GM21529 (cell line): ENCODE measurements at regions not wholly inside any gene's neighbourhood (a gene's known extent, or its start where the extent isn't known, plus 50 kb on each side); places are given as distances from the start of the nearest gene placed in this dataset.
"Not testable (repeated sequence)": the region's sequence is repeated elsewhere in the genome, so short reads cannot be mapped to it uniquely, and the experiment has no call there.

Experiments
- ATAC-seq: cut with Tn5 transposase; IDR thresholded peaks from one replicate; pipeline ENCODE4 v1.9.1; 2021; ENCODE audit not compliant: unreplicated experiment

DNA sequence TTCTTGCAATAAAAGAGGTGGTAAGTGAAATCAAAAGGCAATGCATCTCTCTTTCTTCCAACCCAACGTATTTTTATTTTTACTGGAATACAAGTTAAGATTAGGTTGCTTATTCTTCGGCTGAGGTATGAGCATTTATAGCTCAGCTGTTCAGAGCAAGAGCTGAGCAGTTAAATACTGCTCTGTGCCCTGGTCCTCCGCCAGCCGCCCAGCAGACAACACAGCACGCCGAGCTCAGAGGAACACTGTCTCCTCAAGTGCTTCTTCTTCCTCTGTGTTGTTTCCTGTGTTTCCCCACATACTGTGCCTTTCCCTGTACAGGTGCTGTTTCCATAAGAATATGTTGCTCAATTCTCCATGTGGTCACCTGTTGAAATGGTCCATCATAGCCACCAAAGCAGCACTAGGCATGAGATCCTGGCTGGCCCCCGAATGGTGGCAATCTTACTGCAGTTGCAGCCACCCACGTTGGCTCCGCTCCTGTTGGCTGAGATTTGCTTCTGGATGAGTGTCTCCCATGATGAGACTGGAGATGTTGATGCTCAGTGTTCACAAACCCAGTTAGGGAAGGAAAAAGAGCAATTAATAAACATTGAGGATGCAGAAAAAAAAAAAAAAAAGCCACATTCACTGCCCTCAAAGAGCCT is 515.3 kb downstream of the GRIN2A start:
- ATAC-seq, result no peak

DNA sequence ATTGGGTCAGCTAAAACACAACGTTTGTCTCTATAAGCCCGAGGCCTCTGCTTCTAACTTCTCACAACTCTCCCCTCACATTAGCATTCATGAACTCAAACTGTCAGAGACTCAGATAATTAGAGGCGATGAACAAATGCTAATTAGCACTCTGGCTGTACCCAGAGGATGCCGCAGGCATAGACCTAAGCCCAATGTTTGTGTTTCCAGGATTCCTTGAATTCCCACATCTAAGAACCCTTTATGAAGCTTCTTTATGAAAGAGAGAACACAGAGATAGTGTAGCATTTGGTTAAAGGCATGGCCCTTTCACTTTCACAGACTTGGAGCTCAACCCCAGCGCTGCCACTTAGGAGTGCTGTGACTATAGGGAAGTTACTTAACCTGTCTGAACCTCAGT is 512.2 kb downstream of the GRIN2A start:
- ATAC-seq, result no peak

DNA sequence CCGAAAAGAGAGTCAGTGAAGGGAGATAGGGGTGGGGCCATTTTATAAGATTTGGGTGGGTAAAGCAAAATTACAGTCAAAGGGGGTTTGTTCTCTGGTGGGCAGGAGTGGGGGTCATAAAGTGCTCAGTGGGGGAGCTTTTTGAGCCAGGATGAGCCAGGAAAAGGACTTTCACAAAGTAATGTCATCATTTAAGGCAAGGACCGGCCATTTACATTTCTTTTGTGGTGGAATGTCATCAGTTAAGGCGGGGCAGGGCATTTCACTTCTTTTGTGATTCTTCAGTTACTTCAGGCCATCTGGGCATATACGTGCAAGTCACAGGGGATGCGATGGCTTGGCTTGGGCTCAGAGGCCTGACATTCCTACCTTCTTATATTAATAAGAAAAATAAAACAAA is 511.6 kb downstream of the GRIN2A start:
- not testable (repeated sequence) for ATAC-seq

DNA sequence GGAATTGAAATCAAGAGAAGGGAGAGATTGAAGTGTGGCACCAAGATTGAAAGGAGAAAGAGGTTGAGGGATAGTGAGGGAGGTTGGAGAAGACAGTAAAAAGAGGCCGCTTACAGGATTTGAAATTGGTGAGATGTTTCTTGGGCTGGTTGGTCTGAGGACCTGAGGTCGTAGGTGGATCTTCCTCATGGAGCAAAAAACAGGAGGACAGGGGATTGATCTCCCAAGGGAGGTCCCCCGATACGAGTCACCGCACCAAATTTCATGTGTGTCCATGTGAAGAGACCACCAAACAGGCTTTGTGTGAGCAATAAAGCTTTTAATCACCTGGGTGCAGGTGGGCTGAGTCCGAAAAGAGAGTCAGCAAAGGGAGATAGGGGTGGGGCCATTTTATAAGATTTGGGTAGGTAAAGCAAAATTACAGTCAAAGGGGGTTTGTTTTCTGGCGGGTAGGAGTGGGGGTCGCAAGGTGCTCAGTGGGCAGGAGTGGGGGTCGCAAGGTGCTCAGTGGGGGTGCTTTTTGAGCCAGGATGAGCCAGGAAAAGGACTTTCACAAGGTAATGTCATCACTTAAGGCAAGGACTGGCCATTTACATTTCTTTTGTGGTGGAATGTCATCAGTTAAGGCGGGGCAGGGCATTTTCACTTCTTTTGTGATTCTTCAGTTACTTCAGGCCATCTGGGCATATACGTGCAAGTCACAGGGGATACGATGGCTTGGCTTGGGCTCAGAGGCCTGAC is 505.5 kb downstream of the GRIN2A start:
- not testable (repeated sequence) for ATAC-seq

DNA sequence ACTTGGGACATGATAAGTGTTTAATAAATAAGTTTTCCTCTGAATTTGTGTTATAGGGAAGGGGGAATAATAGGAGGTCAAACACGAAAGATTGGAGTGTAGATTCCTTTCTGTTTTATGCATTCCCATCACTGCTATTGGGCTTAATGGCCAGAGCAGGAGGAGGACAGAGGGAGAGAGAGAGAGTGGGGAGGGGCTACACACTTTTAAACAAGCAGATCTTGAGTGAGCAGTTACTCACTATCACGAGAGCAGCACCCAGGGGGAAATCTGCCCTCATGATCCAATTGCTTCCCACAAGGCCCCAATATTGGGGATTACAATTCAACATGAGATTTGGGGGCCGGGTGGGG is 505.0 kb downstream of the GRIN2A start:
- ATAC-seq, result no peak

DNA sequence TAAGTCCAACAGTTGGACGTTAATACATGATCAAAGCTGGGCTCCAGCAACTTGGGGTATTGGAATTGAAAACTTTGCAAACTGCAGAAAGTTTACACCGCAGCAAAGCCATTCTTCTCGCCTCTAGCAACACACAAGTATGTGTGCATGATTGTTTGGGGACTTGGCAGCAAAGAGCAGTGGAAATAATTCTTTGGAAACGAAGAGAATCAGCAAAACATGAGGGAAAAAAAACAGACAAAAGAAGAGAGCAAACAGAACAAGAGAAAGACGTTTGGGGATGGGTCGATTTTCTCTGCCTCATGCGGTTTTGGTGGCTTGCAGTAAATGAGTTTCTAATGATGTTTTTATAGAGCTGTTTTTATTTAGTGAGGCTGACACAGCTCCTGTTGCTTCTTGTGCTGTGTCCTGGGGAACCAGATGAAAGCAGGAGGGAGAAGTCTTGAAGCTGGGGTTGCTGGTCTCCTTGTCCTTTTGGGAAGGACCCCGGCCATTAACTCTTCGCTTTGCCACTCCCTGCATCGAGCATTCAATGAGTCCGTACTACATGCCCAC is 502.9 kb downstream of the GRIN2A start:
- no peak for ATAC-seq

DNA sequence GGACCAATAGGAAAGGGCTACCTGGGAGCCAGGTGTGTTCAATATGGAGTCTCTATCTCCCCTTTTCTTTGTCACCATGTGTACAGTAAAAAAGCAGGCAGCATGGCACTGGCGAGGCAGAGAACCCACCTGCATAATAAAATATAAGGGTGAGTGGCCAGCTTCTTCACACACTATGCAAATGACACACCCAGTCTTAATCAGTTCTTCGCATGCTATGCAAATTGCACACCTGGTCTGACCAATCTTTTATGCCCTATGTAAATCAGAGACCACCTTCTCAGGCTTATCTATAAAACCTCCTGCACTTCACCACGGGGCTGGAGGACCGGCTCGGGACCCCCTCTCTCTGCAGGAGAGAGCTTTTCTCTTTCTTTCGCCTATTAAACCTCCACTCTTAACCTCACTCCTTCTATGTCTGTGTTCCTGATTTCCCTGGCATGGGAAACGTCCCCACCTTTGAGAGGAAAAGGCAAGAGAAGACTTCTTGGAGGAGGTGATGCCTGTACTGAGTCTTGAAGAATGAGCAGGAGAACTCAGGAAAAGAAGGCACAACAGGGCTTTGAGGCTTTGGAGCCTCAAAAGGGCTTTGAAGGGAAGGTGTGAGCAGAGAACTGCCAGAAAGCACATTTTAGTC is 502.1 kb downstream of the GRIN2A start:
- no peak for ATAC-seq

DNA sequence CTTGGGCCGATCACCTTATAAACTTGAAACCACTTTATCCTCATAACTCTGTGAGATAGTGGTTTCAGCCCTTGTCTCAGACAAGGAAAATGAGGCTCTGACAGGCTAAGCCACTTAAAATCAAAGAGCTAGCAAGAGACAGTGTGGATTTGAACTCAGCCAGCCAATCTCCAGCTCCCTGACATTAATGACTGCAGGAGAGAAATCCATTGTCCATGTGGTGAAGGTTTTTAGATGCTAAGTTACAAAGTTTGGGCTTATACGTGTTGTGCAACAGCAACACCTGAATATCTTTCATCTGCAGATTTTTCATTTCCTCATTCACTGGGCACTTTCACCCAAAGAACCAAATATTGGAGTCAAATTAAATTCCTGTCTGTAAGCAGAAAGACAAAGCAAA is 501.3 kb downstream of the GRIN2A start:
- ATAC-seq, result no peak

DNA sequence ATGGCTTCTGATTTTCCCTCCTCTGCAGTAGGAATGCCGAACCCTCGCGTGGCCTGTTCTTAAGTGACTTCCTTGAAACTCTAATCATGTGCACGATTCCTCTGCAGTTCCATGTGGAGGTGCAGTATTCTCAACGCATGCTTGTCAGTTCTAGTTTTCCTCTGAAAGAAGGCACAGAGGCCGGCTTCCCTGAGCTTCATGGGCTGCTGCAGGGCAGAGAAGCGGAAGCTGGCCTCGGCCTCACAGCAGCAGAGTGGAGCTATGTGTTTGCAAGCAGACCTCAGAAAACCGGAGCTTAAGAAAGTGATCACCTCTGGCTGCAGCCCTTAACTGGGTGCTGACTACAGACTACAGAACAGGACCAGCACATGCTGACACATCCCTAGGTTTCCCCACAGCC is 500.7 kb downstream of the GRIN2A start:
- ATAC-seq, result no peak

DNA sequence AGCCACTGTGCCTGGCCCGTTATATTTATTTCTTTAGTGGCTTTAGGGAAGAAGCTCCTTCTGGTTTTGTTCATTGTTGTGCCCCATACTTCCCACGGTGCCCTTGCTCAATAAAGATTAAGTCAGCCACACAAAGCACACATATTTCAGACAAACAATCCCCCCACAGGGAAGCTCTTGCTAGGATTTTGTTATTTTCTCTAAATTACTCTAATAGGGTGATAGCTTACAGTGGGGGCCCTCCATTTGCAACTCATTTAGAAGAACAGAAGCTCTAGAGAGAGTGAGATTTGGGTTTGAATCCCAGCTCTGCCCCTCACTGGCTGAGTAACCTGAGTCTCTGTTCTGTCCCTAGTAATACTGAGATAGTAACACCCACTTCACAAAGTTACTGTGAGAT is 499.9 kb downstream of the GRIN2A start:
- no peak for ATAC-seq

DNA sequence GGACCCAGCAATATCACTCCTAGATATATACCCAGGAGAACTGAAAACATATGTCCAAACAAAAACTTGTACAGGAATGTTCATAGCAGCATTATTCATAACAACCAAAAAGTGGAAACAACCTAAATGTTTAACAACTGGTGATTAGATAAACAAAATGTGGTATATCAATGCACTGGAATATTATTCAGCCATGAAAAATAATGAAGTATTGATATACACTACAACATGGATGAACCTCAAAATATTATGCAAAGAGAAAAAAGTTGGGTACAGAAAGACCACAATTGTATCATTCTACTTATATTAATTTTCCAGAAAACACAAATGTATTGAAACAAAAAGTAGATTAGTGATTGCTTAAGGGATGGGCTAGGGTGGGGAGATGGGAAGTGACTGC is 498.6 kb downstream of the GRIN2A start:
- no peak for ATAC-seq

DNA sequence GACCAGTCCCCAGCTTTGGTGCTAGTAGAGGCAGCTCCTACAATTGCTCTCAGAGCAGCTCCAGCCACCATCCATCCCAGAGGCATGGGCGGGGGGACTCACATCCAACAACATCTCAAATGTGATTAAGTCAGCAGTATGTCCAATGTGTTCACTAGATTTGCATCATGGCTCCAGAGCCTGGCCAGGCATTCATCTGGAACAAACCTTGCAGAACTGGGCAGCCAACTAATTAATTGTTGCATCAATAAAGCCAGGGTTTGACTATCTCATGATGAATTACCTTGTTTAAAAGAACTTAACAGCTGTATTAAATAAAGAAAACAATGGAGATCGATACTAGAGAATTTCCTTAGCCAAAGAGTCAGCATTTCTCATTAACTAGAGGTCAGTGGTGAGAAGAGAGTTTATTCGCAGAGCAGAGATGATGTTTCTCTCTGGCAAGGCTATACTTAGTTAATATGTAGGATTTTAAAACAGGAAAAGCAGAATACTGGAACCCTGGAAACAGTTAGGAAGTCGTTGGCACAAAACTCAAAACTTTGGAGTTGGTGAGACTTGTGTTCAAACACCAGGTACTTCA is 494.4 kb downstream of the GRIN2A start:
- ATAC-seq, result no peak

DNA sequence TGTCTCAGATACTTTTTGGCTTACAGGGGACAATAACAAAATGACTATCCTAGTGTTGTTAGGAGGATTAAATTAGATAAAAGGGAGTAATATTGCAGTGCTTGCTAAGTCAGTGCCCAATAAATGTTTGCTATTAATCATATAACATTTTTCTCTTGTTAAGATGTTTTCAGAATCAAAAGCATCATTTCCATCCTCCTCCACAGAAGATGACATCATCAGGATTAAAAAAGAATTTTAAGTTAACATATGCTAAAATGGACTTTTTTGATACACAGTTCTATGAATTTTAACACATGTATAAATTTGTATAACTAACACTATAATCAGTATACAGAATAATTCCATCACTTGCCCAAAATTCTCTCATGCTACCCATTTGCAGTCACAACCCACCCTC is 492.6 kb downstream of the GRIN2A start:
- ATAC-seq, result no peak

DNA sequence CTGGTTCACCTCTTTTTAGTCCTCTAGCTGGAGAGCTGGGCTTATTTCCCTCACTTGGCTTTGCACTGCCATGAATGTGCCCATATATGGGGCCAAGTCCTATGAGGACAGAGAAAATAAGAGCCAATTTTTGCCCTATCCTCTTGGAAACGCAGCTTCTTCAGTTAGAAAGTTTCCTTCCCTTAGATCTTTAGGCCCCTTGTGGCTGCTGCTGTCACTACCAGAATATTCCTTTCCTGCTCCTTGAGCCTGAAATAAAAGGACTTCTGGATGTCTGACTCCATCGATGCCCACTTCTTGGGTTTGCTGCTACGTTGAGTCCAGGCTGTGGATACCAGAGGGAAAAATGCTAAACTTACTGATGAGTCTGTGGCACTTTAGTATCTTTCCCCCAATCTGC is 487.1 kb downstream of the GRIN2A start:
- no peak for ATAC-seq
